MCF 10A (cell line): ENCODE measurements at regions not wholly inside any gene's neighbourhood (a gene's known extent, or its start where the extent isn't known, plus 50 kb on each side); places are given as distances from the start of the nearest gene placed in this dataset.

Experiments
- BruUV-seq: library from RNA; stranded (reverse); fragments of 400-500 nt; replicated peaks from 2 replicates; lab custom pipeline; 2021; lab: Mats Ljungman, UMichigan
- CTCF ChIA-PET: fragments of 300-600 bp; sonication (Branson Sonifier 250); formaldehyde crosslinking; extraction: SDS; loops from one replicate; lab custom pipeline; 2021; ENCODE audit warnings: antibody characterized with exemption, inconsistent platforms; lab: Yijun Ruan, JAX
- POLR2A ChIA-PET: fragments of 300-600, 350-650 bp; sonication (Branson Sonifier 250); formaldehyde crosslinking; extraction: SDS; loops from one replicate; lab custom pipeline; 2020; ENCODE audit warnings: antibody characterized with exemption, inconsistent platforms; lab: Yijun Ruan, JAX
- DNase-seq: peaks from one replicate; pipeline ENCODE4 v3.0.0-alpha.2; 2018; ENCODE audit not compliant: unreplicated experiment
- H3K27ac Mint-ChIP-seq: one replicate; pipeline ENCODE4 v1.8.0; 2022; ENCODE audit warnings: mild to moderate bottlenecking, low read depth, mixed read lengths; ENCODE audit not compliant: unreplicated experiment
- H3K27me3 Mint-ChIP-seq: one replicate; pipeline ENCODE4 v1.8.0; 2022; ENCODE audit warnings: mixed read lengths; ENCODE audit not compliant: insufficient read depth, unreplicated experiment
- H3K36me3 Mint-ChIP-seq: one replicate; pipeline ENCODE4 v1.8.0; 2022; ENCODE audit warnings: mild to moderate bottlenecking, moderate library complexity, mixed read lengths; ENCODE audit not compliant: insufficient read depth, unreplicated experiment
- H3K4me1 Mint-ChIP-seq: one replicate; pipeline ENCODE4 v1.8.0; 2022; ENCODE audit warnings: mixed read lengths; ENCODE audit not compliant: insufficient read depth, unreplicated experiment
- H3K4me3 Mint-ChIP-seq: one replicate; pipeline ENCODE4 v1.8.0; 2022; ENCODE audit warnings: mild to moderate bottlenecking, moderate library complexity, mixed read lengths; ENCODE audit not compliant: unreplicated experiment
- H3K9me3 Mint-ChIP-seq: one replicate; pipeline ENCODE4 v1.8.0; 2022; ENCODE audit warnings: mixed read lengths; ENCODE audit not compliant: unreplicated experiment
- intact Hi-C: fragments of 100-400 bp; cut with micrococcal nuclease; formaldehyde crosslinking; loops from 2 replicates; pipeline ENCODE4 v1.14.1; 2022
- TF ChIP-seq, protein P1 (sequence below): fragments of 200-600 bp; IDR thresholded peaks from one replicate; pipeline ENCODE4 v1.8.0; 2022; ENCODE audit warnings: antibody characterized with exemption, mild to moderate bottlenecking; ENCODE audit not compliant: unreplicated experiment

- H3K4me3 Mint-ChIP-seq = no peak overlapping the region
- no peaks in the 10 kb centered on the region for H3K27me3 Mint-ChIP-seq
- ChIA-PET POLR2A (no interaction called here), CTCF (no interaction called here)
- DNase-seq = no peak
- BruUV-seq = no TSS peak
- H3K36me3 Mint-ChIP-seq = no peaks in the 10 kb centered on the region
- TF ChIP-seq, protein P1, sequence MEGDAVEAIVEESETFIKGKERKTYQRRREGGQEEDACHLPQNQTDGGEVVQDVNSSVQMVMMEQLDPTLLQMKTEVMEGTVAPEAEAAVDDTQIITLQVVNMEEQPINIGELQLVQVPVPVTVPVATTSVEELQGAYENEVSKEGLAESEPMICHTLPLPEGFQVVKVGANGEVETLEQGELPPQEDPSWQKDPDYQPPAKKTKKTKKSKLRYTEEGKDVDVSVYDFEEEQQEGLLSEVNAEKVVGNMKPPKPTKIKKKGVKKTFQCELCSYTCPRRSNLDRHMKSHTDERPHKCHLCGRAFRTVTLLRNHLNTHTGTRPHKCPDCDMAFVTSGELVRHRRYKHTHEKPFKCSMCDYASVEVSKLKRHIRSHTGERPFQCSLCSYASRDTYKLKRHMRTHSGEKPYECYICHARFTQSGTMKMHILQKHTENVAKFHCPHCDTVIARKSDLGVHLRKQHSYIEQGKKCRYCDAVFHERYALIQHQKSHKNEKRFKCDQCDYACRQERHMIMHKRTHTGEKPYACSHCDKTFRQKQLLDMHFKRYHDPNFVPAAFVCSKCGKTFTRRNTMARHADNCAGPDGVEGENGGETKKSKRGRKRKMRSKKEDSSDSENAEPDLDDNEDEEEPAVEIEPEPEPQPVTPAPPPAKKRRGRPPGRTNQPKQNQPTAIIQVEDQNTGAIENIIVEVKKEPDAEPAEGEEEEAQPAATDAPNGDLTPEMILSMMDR = no peak
- H3K9me3 Mint-ChIP-seq = no peaks in the 10 kb centered on the region
- no peak overlapping the region for H3K27ac Mint-ChIP-seq
- H3K4me1 Mint-ChIP-seq = no peaks in the 10 kb centered on the region
- intact Hi-C loops = no loop called here
Measured at GRCh38 chr4:83179205-83179604, 64.7 kb upstream of the PLAC8 start.

DNA sequence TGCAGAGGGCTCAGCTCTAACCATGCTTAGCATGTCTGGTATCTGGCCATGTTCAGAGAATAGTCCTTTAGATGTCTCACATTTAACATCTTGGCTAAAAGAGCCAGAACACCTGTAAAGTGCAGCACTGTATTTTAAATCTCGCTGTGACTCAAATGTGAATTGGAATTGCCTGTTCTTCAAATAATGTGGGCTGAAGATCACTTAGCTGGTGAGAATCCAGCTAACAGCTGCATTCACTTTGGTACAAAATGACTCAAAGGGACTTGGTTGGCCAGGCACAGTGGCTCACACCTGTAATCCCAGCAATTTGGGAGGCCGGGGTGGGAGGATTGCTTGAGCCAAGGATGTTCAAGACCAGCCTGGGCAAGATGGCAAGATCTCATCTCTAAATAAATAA, 63.5 kb upstream of the PLAC8 start:
- CTCF ChIA-PET = interaction anchor here (1.2 to 1.3 kb wide), 2 partner anchors 68 to 104 kb away, joined by 4 read pairs; no protein-coding TSS in a partner anchor
- POLR2A ChIA-PET = no interaction called here
- DNase-seq = no peak
- no peaks in the 10 kb centered on the region for H3K36me3 Mint-ChIP-seq
- H3K27me3 Mint-ChIP-seq = no peaks in the 10 kb centered on the region
- no peaks in the 10 kb centered on the region for H3K4me1 Mint-ChIP-seq
- TF ChIP-seq, protein P1 = no peak
- no TSS peak for BruUV-seq
- no peak overlapping the region for H3K27ac Mint-ChIP-seq
- intact Hi-C loops = no loop called here
- no peaks in the 10 kb centered on the region for H3K9me3 Mint-ChIP-seq
- no peak overlapping the region for H3K4me3 Mint-ChIP-seq

- no peaks in the 10 kb centered on the region for H3K36me3 Mint-ChIP-seq
- no peak for DNase-seq
- no peaks in the 10 kb centered on the region for H3K4me1 Mint-ChIP-seq
- BruUV-seq = no TSS peak
- no peaks in the 10 kb centered on the region for H3K9me3 Mint-ChIP-seq
- no peaks in the 10 kb centered on the region for H3K27me3 Mint-ChIP-seq
- intact Hi-C loops = no loop called here
- ChIA-PET POLR2A (no interaction called here), CTCF (interaction anchor here (0.6 to 1.3 kb wide), 3 partner anchors 66 to 103 kb away, joined by 3 to 4 read pairs (median 4); no protein-coding TSS in a partner anchor)
- TF ChIP-seq, protein P1 = no peak
- no peak overlapping the region for H3K4me3 Mint-ChIP-seq
- no peak overlapping the region for H3K27ac Mint-ChIP-seq
Measured at GRCh38 chr4:83177182-83177581, 62.7 kb upstream of the PLAC8 start.

DNA sequence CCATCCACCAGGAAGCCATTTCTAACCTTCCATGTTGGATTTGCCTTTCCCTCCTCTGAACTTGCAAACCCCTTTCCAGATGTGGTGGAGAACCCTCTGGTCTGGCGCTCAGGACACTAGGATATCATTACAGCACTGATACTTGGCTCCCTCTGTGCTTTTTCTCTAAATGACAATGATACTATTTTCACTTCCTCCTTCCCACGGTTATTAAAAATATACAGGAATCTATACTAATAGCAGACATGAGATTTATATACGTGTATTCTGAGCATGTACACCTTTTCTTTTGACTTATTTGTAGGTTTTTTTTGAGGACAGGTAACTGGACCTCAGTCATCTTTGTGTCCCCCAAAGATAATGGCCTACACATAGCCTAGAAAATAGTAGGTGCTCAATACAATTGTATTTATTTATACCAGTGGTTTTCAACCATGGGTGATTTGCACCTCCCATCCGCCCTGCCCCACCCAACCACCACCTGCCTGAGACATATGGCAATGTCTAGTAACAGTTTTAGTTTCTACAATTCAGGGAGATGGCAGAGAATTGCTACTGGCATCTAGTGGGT, 60.4 kb upstream of the PLAC8 start:
- H3K27ac Mint-ChIP-seq = no peak overlapping the region
- no peaks in the 10 kb centered on the region for H3K27me3 Mint-ChIP-seq
- no peaks in the 10 kb centered on the region for H3K36me3 Mint-ChIP-seq
- peaks cover 4% of the 10 kb centered on the region for H3K4me1 Mint-ChIP-seq
- no peak overlapping the region for H3K4me3 Mint-ChIP-seq
- intact Hi-C loops = no loop called here
- POLR2A ChIA-PET = interaction anchor here (0.6 kb wide), 1 partner anchor 444 kb away, joined by 3 read pairs; no protein-coding TSS in a partner anchor
- H3K9me3 Mint-ChIP-seq = no peaks in the 10 kb centered on the region
- CTCF ChIA-PET = no interaction called here
- no peak for DNase-seq
- TF ChIP-seq, protein P1 = no peak
- no TSS peak for BruUV-seq
